GM18951 (cell line): ENCODE measurements at regions not wholly inside any gene's neighbourhood (a gene's known extent, or its start where the extent isn't known, plus 50 kb on each side); places are given as distances from the start of the nearest gene placed in this dataset.

Experiments used
- POLR2A ChIP-seq: IDR thresholded peaks from 4 replicates; pipeline ENCODE4 v1.6.1; 2011; ENCODE audit warnings: mild to moderate bottlenecking; ENCODE audit not compliant: insufficient read length, insufficient read depth; ENCODE audit errors: extremely low read depth
- in situ Hi-C: fragments of 300-500 bp; cut with MboI; formaldehyde crosslinking; loops from one replicate; pipeline ENCODE4 v1.12.0; 2022; ENCODE audit warnings: low sequenced_read_pairs, mixed read lengths, inconsistent platforms; ENCODE audit not compliant: unreplicated experiment

DNA sequence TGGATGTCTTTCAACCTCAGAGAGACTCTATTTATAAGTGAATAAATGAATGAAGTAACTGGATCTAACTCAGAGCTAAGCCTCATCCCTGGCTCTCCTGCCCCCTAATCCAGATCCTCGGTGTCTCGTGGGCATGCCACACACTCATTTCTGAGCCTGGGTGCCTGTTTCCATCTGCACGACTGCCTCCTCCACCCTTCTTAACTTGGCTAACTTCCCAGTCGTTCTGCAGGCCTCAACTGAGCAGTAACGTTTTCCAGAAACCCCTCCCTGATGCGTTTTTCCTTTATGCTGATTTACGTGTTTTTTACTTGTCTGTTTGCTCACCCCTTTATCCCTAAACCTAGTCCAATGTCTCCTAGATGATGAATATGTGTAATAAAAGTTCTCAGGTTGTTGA lies 186.9 kb upstream of the HS3ST1 start:
- in situ Hi-C loops = no loop called here
- no peak for TF ChIP-seq POLR2A

DNA sequence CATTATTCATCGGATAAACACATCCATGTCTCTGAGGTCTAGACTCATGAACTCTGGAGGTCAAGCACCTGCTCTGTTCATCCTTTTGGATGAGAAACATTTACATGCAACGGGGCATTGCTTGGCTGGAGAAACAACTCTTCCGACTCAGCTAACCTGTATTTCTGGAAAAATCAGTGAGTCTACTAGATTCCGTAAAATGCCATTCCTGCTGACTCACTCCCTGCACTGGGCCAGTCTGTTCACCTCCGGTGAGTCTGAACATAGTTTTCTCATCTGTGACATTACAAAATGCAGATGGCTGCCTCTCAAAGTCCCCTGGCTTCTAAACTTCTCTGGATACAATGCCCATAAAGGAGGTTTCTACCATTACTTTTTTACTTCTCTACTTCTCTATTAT lies 185.7 kb upstream of the HS3ST1 start:
- in situ Hi-C loops = no loop called here
- TF ChIP-seq POLR2A = no peak

DNA sequence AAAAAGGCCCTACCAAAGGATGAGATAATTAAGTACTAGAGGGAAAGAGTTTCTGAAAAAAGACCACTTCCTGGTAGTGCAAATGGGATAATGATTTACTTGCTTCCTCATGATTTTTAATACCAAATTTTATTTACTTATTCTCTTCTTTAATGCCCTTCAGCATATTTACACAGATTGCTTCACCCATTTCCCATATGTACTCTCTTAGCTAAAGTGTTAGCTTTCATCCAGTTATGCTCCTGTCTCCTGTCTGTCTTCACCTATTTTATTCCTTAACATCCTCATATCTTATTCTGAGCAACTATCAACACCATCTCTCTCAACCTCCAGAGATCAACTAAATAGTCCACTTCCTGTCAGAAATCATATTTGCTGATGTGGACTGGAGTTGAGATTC lies 183.2 kb upstream of the HS3ST1 start:
- in situ Hi-C loops = no loop called here
- TF ChIP-seq POLR2A = no peak

DNA sequence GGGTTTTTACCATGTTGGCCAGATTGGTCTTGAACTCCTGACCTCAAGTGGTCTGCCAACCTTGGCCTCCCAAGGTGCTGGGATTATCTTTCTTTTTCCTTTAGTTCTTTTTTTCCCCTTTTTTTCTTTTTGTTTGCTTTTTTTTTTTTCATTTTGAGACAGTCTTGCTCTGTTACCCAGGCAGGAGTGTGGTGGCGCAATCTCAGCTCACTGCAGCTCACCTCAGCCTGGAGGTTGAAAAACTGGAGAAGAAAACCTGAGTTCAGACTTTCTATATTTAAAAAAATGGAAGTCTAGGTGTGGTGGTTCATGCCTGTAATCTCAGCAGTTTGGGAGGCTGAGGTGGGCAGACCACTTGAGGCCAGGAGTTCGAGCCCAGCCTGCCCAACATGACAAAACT lies 181.1 kb upstream of the HS3ST1 start:
- no peak for TF ChIP-seq POLR2A
- in situ Hi-C loops = no loop called here

DNA sequence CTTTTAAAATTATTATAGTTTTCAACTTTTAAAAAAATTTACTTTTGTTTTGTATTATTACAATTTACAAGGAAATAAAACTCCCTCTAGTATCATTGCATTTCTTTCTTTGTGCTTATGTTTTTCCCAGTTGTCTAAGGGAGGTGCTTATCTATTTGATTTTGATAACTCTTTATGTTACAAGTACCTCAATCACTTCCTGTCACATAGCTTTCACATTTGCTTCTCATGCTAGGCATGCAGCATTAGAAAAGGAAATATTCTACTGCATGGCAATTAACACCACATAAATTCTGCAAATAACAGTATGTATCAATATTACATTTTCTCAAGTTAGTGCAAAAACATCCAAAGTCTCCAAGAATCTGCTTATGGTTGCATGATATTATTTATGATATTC lies 180.3 kb upstream of the HS3ST1 start:
- TF ChIP-seq POLR2A = no peak
- in situ Hi-C loops = no loop called here

DNA sequence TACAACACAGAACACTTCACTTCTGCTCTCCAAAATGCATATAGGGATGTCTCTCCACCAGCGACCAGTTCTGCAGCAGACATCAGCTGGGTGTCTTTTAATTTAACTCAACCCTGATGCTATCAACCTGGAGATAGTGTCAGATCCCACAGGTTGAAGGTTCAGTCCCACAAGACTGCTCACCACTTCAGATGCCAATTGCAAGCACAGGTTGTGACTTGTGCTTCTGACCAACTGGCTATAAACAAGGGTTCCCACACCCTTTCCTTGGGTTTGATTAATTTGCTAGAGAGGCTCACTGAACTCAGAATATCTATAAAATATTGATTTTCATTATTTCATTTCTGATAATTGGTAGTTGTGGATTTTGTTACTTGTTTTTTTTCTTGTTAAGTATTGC lies 177.4 kb upstream of the HS3ST1 start:
- no peak for TF ChIP-seq POLR2A
- in situ Hi-C loops = no loop called here

- in situ Hi-C loops = no loop called here
- no peak for TF ChIP-seq POLR2A
Measured at GRCh38 chr4:11605597-11605996, 176.9 kb upstream of the HS3ST1 start.

- in situ Hi-C loops = no loop called here
Measured at GRCh38 chr4:11604821-11605220, 176.1 kb upstream of the HS3ST1 start.

DNA sequence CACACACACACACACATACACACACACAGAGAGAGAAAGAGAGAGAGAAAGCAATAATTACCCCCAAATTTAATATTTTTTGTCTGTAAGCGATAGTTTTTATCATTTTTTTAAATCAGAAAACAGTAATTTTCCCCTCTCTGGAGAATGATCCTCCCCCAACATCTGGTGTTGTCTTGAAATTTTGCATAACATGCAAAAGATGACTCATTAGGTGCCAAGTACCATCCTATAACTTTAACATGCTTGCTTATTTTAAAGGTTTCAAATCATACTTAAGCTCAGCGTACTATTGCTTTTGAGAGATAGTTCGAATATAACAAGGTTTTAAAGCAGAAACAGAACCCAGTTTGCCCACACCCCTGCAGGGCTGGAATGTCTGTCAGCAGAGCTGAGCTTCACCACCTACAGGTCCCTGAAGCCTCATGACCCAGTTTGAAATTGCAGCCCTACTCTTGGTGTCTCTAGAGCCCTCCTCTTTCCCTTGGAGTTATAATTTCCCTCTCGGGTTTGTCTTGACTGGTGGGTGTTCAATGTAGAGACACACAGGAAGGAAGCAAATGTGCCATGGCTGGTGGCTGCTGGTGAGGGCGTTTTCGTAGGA lies 175.0 kb upstream of the HS3ST1 start:
- in situ Hi-C loops = no loop called here
- no peak for TF ChIP-seq POLR2A

More at GRCh38 chr4:11604821-11605220, 176.1 kb upstream of the HS3ST1 start:
- no peak for TF ChIP-seq POLR2A

GRCh38 chr4:11602606-11603340 lies 174.1 kb upstream of the HS3ST1 start:
- TF ChIP-seq POLR2A = no peak
- in situ Hi-C loops = no loop called here

DNA sequence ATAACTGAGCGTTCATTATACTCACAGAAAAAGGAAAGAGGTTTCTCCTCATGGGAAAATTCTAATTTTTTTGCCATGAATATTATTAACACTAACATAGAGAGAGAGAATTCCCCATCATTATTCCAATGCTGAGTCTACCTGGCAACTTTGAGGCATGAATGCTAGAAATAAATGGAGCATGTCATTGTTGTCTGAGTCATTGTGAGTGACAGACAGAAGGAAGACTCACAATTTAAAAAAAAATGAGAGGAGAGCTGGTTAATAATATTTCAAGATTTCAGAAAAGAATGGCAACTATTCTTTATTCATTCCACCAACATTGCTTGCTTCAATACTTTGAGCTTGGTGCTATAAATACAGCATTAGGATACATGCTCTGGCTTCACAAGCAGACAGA lies 170.4 kb upstream of the HS3ST1 start:
- in situ Hi-C loops = no loop called here
- TF ChIP-seq POLR2A = no peak

DNA sequence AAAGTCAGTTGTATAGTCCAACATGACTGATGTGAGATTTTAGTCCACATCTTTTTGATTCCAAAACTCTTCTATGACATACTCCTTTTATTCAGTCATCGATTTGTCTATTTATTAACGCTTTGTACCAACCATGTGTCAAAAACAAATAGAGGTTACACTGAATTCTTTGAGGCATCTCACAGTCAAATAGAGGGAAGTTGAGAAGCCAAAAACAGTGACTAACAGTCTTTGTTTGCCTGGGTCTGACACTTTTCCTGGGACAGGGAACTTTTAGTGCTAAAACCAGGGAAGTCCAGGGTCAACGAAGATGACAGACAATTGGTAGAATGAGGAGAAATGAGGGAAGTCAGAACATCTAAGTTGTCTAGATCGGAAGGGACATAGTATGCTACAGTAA lies 169.9 kb upstream of the HS3ST1 start:
- in situ Hi-C loops = no loop called here
- TF ChIP-seq POLR2A = no peak

DNA sequence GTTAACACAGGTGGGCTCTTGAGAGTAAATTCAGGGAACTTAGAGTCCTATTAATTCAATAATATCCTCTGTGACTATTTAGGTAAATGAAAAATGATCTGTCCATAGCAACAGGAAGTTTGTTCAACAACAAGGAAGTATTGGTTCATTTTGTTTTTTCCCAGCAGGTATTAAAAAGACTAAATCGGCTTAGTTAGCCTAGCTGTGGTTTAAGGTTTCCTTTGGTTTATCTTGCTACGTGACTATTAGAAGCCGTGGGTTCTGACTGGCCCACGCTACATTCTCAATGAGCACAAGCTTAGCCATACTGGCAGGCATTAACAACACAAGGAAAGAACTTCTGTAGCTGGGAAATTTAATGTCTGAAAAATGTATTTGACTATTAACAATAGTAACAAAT lies 168.8 kb upstream of the HS3ST1 start:
- in situ Hi-C loops = no loop called here
- TF ChIP-seq POLR2A = no peak

- in situ Hi-C loops = no loop called here
- no peak for TF ChIP-seq POLR2A
Measured at GRCh38 chr4:11596989-11597388, 168.3 kb upstream of the HS3ST1 start.
